RWPE2 (cell line): ENCODE measurements at regions not wholly inside any gene's neighbourhood (a gene's known extent, or its start where the extent isn't known, plus 50 kb on each side); places are given as distances from the start of the nearest gene placed in this dataset.

Experiments
- ATAC-seq: fragments of 200-7000 bp; cut with Tn5 transposase; 3 replicates; pipeline ENCODE4 v1.9.1; 2021; ENCODE audit warnings: low read depth
- DNase-seq: peaks from one replicate; pipeline ENCODE4 v3.0.0-alpha.2; 2020; ENCODE audit warnings: low spot score
- H3K27ac ChIP-seq: fragments of 450-650 bp; 2 replicates; pipeline ENCODE4 v1.5.1; 2017; ENCODE audit warnings: mild to moderate bottlenecking; ENCODE audit not compliant: poor library complexity, severe bottlenecking
- H3K27me3 ChIP-seq: fragments of 250-450 bp; sonication (Bioruptor Pico); 2 replicates; pipeline ENCODE4 v1.5.1; 2021; ENCODE audit warnings: mild to moderate bottlenecking, moderate library complexity; ENCODE audit not compliant: insufficient read depth, poor library complexity, severe bottlenecking
- H3K36me3 ChIP-seq: fragments of 250-450 bp; sonication (Bioruptor Pico); 2 replicates; pipeline ENCODE4 v1.5.1; 2020; ENCODE audit warnings: low read depth, mild to moderate bottlenecking, moderate library complexity
- H3K4me1 ChIP-seq: fragments of 250-450 bp; sonication (Bioruptor Pico); 2 replicates; pipeline ENCODE4 v1.5.1; 2021; ENCODE audit warnings: mild to moderate bottlenecking, moderate library complexity; ENCODE audit not compliant: insufficient read depth, poor library complexity, severe bottlenecking
- H3K4me3 ChIP-seq: fragments of 250-450 bp; sonication (Bioruptor Pico); 2 replicates; pipeline ENCODE4 v1.5.1; 2021; ENCODE audit warnings: mild to moderate bottlenecking, moderate library complexity; ENCODE audit not compliant: severe bottlenecking
- H3K9me3 ChIP-seq: fragments of 250-450 bp; sonication (Bioruptor Pico); 2 replicates; pipeline ENCODE4 v1.5.1; 2021; ENCODE audit warnings: mild to moderate bottlenecking, moderate library complexity; ENCODE audit not compliant: severe bottlenecking
- CTCF ChIP-seq: fragments of 450-650 bp; IDR thresholded peaks from one replicate; pipeline ENCODE4 v1.5.1; 2017; ENCODE audit warnings: mild to moderate bottlenecking, moderate library complexity; ENCODE audit not compliant: poor library complexity, severe bottlenecking

- H3K27ac ChIP-seq, result no peak overlapping the region
- no peak for DNase-seq
- no peaks in the 10 kb centered on the region for H3K9me3 ChIP-seq
Measured at GRCh38 chr2:207458582-207458981, 71.2 kb upstream of the CREB1 start.

GRCh38 chr2:207459990-207460757 is 69.6 kb upstream of the CREB1 start:
- Histone ChIP-seq H3K27ac (no peak overlapping the region), H3K9me3 (no peaks in the 10 kb centered on the region), H3K4me3 (no peak overlapping the region), H3K36me3 (no peaks in the 10 kb centered on the region), H3K27me3 (no peaks in the 10 kb centered on the region), H3K4me1 (no peaks in the 10 kb centered on the region)
- TF ChIP-seq CTCF, result no peak
- no peak for ATAC-seq
- DNase-seq, result no peak

More at GRCh38 chr2:207458582-207458981, 71.2 kb upstream of the CREB1 start:
- H3K36me3 ChIP-seq, result no peaks in the 10 kb centered on the region
- H3K4me3 ChIP-seq, result no peak overlapping the region
- ATAC-seq, result no peak
- H3K4me1 ChIP-seq, result no peaks in the 10 kb centered on the region
- TF ChIP-seq CTCF, result peak; percentile 28
- no peaks in the 10 kb centered on the region for H3K27me3 ChIP-seq

- H3K36me3 ChIP-seq, result no peaks in the 10 kb centered on the region
- H3K27me3 ChIP-seq, result no peaks in the 10 kb centered on the region
- H3K4me3 ChIP-seq, result no peak overlapping the region
- no peaks in the 10 kb centered on the region for H3K9me3 ChIP-seq
- no peak for DNase-seq
- H3K27ac ChIP-seq, result no peak overlapping the region
- no peak for ATAC-seq
- no peak for TF ChIP-seq CTCF
- H3K4me1 ChIP-seq, result peaks cover 6% of the 10 kb centered on the region
Measured at GRCh38 chr2:207463433-207463832, 66.3 kb upstream of the CREB1 start.

- DNase-seq, result no peak
- peaks cover 6% of the 10 kb centered on the region for H3K4me1 ChIP-seq
- no peaks in the 10 kb centered on the region for H3K9me3 ChIP-seq
- no peak for ATAC-seq
- H3K27ac ChIP-seq, result no peak overlapping the region
- TF ChIP-seq CTCF, result no peak
- H3K36me3 ChIP-seq, result no peaks in the 10 kb centered on the region
- H3K27me3 ChIP-seq, result no peaks in the 10 kb centered on the region
- no peak overlapping the region for H3K4me3 ChIP-seq
Measured at GRCh38 chr2:207464007-207464406, 65.8 kb upstream of the CREB1 start.

GRCh38 chr2:207465894-207466293 is 63.9 kb upstream of the CREB1 start:
- ATAC-seq (no peak), DNase-seq (no peak)
- no peak overlapping the region for H3K27ac ChIP-seq
- no peaks in the 10 kb centered on the region for H3K9me3 ChIP-seq
- TF ChIP-seq CTCF, result no peak
- peaks cover 6% of the 10 kb centered on the region for H3K4me1 ChIP-seq
- H3K27me3 ChIP-seq, result no peaks in the 10 kb centered on the region
- no peaks in the 10 kb centered on the region for H3K36me3 ChIP-seq
- no peak overlapping the region for H3K4me3 ChIP-seq
